ENCODE measurements at regions not wholly inside any gene's neighbourhood (a gene's known extent, or its start where the extent isn't known, plus 50 kb on each side); places are given as distances from the start of the nearest gene placed in this dataset.

DNA sequence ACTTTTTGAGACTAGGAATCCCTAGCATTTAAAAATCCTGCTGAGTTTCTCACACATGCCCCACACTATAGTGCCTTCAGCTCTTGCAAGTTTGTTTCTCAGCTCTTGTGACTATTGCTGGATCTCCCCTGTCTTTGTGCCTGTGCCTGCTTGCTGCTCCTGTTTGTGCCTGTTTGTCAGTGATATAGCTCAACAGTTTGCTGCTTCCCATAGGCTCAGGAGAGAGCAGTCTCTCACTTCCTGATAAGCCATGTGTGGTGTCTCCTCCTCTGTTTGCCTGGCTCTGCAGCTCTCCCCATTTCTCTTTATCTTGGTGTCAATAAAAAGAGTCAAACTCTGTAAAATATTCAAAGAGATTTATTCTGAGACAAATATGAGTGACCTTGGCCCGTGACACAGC is 259.8 kb upstream of the CLNK start:
- TF ChIP-seq, protein P1, sequence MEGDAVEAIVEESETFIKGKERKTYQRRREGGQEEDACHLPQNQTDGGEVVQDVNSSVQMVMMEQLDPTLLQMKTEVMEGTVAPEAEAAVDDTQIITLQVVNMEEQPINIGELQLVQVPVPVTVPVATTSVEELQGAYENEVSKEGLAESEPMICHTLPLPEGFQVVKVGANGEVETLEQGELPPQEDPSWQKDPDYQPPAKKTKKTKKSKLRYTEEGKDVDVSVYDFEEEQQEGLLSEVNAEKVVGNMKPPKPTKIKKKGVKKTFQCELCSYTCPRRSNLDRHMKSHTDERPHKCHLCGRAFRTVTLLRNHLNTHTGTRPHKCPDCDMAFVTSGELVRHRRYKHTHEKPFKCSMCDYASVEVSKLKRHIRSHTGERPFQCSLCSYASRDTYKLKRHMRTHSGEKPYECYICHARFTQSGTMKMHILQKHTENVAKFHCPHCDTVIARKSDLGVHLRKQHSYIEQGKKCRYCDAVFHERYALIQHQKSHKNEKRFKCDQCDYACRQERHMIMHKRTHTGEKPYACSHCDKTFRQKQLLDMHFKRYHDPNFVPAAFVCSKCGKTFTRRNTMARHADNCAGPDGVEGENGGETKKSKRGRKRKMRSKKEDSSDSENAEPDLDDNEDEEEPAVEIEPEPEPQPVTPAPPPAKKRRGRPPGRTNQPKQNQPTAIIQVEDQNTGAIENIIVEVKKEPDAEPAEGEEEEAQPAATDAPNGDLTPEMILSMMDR (conservative IDR thresholded peaks at IDR 0.05) = no peak
- TF ChIP-seq EZH2 (IDR thresholded peaks at IDR 0.05; ENCODE audit: low read depth) = no peak
